Peyer's patch (tissue), 4 donors: ENCODE measurements at regions not wholly inside any gene's neighbourhood (a gene's known extent, or its start where the extent isn't known, plus 50 kb on each side); places are given as distances from the start of the nearest gene placed in this dataset.

Source experiments
- POLR2A ChIP-seq, 2 donors: fragments of 450-650 bp; IDR thresholded peaks; one replicate each; pipeline ENCODE4 v1.5.1; 2017; ENCODE audit warnings: antibody characterized with exemption in 2 of 2, mild to moderate bottlenecking in 2 of 2, moderate library complexity in 2 of 2
- TF ChIP-seq, protein P1 (sequence below), 6 experiments: fragments of 450-650 bp in 4 of 6; fragments of 200-600 bp in 2 of 6; sonication (generic) in 1 of 6; IDR thresholded peaks; one replicate each; pipeline ENCODE4 v1.5.1; 2017 to 2019; ENCODE audit warnings: antibody characterized with exemption in 6 of 6, mild to moderate bottlenecking in 3 of 6, moderate library complexity in 1 of 6

DNA sequence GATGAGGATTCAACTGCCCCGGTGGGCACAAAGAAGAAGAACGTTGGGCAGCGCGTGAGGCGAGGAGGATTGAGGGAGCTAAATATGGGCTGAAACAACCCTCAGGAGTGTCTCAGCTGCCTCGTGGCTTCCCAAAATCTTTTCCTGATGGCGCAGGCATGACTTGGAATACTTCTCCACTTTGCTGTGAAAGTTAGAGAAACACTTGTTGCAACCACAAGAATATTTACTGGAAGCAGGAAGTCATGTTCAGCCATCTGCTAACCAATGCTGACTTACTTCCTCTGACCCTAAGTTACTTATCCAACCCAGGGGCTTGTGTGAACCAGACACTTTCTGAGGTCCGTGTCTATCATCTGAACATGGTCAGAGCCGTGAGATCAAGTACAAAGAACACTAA is 148.8 kb downstream of the ARL4C start:
- TF ChIP-seq, protein P1, sequence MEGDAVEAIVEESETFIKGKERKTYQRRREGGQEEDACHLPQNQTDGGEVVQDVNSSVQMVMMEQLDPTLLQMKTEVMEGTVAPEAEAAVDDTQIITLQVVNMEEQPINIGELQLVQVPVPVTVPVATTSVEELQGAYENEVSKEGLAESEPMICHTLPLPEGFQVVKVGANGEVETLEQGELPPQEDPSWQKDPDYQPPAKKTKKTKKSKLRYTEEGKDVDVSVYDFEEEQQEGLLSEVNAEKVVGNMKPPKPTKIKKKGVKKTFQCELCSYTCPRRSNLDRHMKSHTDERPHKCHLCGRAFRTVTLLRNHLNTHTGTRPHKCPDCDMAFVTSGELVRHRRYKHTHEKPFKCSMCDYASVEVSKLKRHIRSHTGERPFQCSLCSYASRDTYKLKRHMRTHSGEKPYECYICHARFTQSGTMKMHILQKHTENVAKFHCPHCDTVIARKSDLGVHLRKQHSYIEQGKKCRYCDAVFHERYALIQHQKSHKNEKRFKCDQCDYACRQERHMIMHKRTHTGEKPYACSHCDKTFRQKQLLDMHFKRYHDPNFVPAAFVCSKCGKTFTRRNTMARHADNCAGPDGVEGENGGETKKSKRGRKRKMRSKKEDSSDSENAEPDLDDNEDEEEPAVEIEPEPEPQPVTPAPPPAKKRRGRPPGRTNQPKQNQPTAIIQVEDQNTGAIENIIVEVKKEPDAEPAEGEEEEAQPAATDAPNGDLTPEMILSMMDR (IDR thresholded peaks at IDR 0.05): no peak
- TF ChIP-seq POLR2A (IDR thresholded peaks at IDR 0.05): no peak
